ENCODE measurements at regions not wholly inside any gene's neighbourhood (a gene's known extent, or its start where the extent isn't known, plus 50 kb on each side); places are given as distances from the start of the nearest gene placed in this dataset.

- peak overlapping the region; percentile 58 for H3K27ac ChIP-seq
- no peak for TF ChIP-seq CTCF (conservative IDR thresholded peaks at IDR 0.05)
Measured at GRCh38 chr6:145250436-145250835, 484.9 kb downstream of the EPM2A start.

- TF ChIP-seq CTCF (conservative IDR thresholded peaks at IDR 0.05): no peak
- no peak overlapping the region for H3K27ac ChIP-seq
Measured at GRCh38 chr6:145252737-145253136, 482.6 kb downstream of the EPM2A start.

DNA sequence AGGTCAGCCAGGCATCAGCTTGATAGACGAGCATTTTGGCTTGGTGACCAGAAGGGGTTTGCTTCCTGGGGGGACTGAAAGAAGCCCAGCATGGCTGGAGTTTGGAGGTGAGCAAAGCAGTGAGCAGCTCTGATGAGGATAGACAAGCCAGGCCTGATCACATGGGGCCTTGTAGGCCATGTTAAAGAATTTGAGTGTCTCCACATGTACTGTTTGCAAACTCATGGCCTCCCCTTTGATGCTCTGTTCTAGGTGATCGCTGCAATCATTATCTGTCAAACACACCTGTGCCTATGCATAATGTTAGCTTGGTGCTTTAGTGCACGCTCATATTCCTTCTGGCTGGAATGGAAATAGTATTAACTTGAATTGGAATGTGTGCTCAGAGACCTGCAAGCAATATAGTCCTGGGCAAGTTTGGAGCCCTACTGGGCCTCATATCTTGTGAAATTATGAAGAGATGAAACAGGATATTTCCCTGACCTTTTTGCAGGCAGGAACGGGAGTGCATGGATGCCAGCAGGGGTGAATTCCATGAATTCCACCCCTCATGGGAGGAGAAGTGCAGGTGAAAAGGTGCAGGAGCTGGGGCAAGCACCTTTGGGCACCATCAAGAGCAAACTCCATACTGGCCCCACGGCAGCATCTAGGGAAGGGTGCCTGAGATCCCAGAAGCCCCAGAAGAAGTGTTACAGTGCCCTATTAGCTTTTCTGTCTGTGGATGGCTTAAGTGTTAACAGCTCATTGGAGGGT, 480.5 kb downstream of the EPM2A start:
- no peak for TF ChIP-seq CTCF (conservative IDR thresholded peaks at IDR 0.05)
- H3K27ac ChIP-seq: no peak overlapping the region

DNA sequence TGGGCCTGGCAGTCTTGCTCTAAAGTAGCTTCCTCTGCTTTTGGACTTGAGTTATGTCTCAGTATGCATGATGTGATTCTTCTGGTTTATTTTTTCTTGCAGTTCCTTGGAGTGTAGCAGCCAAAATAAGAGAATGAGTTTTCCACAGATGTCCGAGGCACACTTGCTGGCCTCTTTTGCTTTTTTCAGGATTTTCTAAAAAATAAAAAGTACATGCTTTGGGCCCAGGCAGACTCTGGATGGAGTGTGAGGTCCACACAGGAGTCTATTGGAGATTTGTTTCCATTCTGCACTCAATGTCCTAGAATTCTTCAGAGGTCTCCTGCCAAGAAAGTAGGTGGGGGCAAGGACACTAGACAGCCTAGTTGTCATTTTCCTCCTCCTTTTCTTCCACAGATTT, 477.6 kb downstream of the EPM2A start:
- H3K27ac ChIP-seq: no peak overlapping the region
- TF ChIP-seq CTCF (conservative IDR thresholded peaks at IDR 0.05): no peak

- no peak overlapping the region for H3K27ac ChIP-seq
- no peak for TF ChIP-seq CTCF (conservative IDR thresholded peaks at IDR 0.05)
Measured at GRCh38 chr6:145258122-145258521, 477.2 kb downstream of the EPM2A start.

DNA sequence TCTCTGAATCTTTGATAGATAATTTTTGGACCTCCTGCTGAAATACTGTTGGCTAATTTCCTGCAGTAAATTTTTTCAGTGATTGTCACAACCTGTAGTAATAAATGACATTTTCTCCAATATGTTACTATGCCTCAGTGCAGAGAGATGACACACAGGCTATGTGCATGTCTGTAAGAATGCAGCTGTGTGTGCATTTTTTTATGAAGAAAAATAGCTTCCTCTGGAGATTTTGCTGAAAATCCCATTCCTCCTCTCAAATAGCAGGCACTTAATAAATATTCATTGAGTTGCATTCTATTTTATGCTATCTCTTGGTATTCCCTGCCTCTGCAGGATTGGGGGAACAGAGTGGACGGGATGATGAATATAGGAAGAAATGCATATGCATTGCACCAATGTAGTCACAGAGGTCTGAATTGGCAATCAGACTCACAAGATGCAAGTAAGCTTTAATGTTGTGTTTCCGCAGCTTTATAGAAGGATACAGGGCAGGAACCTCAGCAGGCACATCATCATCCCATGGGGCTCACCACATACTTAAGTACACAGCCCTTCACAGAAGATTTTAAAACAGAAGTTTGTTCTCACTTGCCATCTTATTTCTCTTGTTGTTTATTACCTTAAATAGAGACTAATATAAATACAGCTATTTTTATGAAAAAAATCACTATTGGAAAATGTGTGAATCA, 474.7 kb downstream of the EPM2A start:
- no peak overlapping the region for H3K27ac ChIP-seq
- TF ChIP-seq CTCF (conservative IDR thresholded peaks at IDR 0.05): no peak

- no peak for TF ChIP-seq CTCF (conservative IDR thresholded peaks at IDR 0.05)
- H3K27ac ChIP-seq: no peak overlapping the region
Measured at GRCh38 chr6:145261758-145262157, 473.6 kb downstream of the EPM2A start.

Data from VCaP (cell line).